Islet precursor cell (in vitro differentiated cells): ENCODE measurements at regions not wholly inside any gene's neighbourhood (a gene's known extent, or its start where the extent isn't known, plus 50 kb on each side); places are given as distances from the start of the nearest gene placed in this dataset.

ENCODE experiments used
- DNase-seq: peaks from one replicate; pipeline ENCODE4 v3.0.0-alpha.2; 2018

DNA sequence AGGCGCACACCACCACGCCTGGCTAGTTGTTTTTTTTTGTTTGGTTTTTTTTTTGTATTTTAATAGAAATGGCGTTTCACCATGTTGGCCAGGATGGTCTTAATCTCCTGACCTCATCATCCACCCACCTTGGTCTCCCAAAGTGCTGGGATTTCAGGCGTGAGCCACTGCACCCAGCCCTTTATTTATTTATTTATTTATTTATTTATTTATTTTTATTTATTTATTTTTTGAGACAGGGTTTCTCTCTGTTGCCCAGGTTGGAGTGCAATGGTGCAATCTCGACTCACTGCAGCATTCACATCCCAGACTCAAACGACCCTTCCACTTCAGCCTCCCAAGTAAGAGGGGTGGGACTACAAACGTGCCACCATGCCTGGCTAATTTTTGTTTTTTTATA lies 63.0 kb upstream of the ADAMTSL1 start:
- DNase-seq = no peak

- DNase-seq = no peak
Measured at GRCh38 chr9:18421391-18421790, 52.6 kb upstream of the ADAMTSL1 start.

DNA sequence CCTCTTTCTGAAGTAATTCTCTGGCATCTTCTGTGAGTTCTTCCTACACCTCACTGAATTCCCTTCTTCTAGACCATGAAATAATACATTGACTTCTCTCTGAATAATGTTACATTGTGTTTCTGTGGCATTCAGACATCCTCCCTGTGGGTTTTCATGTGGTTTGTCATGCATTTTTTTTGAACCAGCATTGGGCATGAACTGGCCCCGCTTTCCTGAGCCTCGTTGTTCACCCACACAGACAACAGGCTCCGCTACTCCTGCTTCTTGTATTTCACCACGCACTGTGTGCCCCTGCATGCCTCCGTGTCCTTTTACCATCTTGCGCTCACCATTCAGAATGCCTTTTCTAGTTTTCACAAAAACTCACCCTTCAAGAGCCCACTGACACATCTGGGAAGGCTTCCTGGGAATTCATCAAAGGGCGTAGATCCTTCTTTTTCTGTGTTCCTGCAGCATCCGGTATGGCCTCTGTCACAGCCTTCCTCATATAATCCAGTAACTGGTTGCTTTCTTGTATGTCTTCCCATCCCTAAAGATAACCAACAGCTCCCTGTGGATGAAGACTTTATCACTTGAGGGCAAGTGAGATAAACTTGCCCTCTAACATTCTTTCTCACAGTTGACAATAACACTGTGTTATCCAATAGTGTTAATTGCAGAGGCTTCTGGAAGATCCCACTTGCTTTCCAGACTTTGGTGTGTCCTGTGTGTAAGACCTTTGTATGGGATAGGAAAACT lies 51.5 kb upstream of the ADAMTSL1 start:
- no peak for DNase-seq

DNA sequence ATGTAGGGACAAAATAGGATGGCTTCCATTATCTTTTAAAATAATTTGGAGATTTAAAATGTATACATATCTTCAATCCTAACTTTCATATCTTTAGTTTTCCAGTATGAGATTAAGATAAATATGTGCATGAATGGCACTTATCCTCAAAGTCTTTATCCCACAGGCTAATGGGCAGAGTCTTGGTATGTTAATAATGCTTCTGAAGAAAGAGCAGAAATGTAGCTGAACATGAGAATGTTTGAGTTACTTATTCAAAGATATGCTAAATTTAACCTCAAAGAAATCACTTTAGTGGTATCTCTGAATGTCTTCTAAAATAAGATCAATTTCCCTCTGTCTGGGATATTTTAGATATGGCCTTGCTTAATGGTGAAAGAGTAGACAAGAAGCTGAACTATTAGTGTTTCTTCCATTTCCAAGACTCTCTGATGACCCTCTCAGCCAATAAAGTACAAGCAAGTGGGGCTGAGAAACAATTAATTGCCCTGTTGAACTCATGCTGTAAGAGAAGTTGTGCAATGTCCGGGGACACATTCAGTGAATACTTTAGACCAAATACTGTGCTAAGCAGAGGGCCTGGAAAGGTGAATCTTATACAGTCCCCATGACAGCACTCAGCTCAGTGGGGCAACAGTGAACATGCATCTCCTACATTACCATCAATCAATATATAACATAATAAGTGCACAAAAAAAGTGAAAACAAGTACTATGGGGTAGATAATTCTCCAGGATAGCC lies 50.0 kb upstream of the ADAMTSL1 start:
- no peak for DNase-seq
